ENCODE measurements at regions not wholly inside any gene's neighbourhood (a gene's known extent, or its start where the extent isn't known, plus 50 kb on each side); places are given as distances from the start of the nearest gene placed in this dataset.

DNA sequence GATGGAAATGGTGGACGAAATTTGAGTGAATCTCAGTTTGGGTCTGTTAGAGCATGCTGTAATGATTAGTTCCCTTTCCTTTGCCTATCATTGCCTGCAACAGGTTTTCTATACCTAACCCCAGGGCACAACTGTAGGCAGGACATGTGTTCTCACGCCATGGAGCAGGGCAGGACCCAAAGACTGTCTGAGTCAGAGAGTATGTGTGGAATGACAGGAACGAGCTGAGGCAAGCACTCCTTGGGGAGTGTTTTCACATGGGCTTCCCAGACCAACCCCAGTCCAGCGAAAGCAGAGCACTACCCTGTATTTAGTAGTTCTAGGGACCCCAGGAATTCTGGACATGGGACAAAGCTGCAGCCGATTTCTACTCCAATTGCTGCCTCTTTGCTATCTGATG, 234.2 kb downstream of the HACE1 start:
- TF ChIP-seq, protein P1, sequence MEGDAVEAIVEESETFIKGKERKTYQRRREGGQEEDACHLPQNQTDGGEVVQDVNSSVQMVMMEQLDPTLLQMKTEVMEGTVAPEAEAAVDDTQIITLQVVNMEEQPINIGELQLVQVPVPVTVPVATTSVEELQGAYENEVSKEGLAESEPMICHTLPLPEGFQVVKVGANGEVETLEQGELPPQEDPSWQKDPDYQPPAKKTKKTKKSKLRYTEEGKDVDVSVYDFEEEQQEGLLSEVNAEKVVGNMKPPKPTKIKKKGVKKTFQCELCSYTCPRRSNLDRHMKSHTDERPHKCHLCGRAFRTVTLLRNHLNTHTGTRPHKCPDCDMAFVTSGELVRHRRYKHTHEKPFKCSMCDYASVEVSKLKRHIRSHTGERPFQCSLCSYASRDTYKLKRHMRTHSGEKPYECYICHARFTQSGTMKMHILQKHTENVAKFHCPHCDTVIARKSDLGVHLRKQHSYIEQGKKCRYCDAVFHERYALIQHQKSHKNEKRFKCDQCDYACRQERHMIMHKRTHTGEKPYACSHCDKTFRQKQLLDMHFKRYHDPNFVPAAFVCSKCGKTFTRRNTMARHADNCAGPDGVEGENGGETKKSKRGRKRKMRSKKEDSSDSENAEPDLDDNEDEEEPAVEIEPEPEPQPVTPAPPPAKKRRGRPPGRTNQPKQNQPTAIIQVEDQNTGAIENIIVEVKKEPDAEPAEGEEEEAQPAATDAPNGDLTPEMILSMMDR (conservative IDR thresholded peaks at IDR 0.05 in 1 of 2, IDR thresholded peaks at IDR 0.05 in 1 of 2; ENCODE audit: extremely low read depth in 1 of 2, insufficient read depth in 1 of 2, low read depth in 1 of 2, low read length in 2 of 2), result no peak
- TF ChIP-seq EZH2 (IDR thresholded peaks at IDR 0.05; ENCODE audit: borderline replicate concordance, low read length), result no peak
